HEK293T (cell line): ENCODE measurements at regions not wholly inside any gene's neighbourhood (a gene's known extent, or its start where the extent isn't known, plus 50 kb on each side); places are given as distances from the start of the nearest gene placed in this dataset.

ENCODE experiments used
- CTCF ChIA-PET: fragments of 350-600 bp; formaldehyde crosslinking; extraction: SDS; loops from one replicate; lab custom pipeline; 2021; ENCODE audit warnings: antibody characterized with exemption, inconsistent platforms; lab: Yijun Ruan, JAX
- POLR2A ChIA-PET: fragments of 350-600 bp; formaldehyde crosslinking; extraction: SDS; loops from one replicate; lab custom pipeline; 2020; ENCODE audit warnings: antibody characterized with exemption, inconsistent platforms; lab: Yijun Ruan, JAX
- DNase-seq: peaks from one replicate; pipeline ENCODE4 v3.0.0; 2012; ENCODE audit warnings: mixed read lengths; ENCODE audit errors: extremely low spot score
- ARNT ChIP-seq: fragments of 450-650 bp; IDR thresholded peaks from 2 replicates; pipeline ENCODE4 v1.6.1; 2017; ENCODE audit warnings: mild to moderate bottlenecking
- BHLHE40 ChIP-seq: fragments of 450-650 bp; IDR thresholded peaks from 2 replicates; pipeline ENCODE4 v1.6.1; 2016; ENCODE audit warnings: mild to moderate bottlenecking, moderate library complexity, borderline replicate concordance
- CTBP1 ChIP-seq: fragments of 450-650 bp; IDR thresholded peaks from 2 replicates; pipeline ENCODE4 v1.6.1; 2016; ENCODE audit warnings: borderline replicate concordance
- ELF4 ChIP-seq: fragments of 450-650 bp; IDR thresholded peaks from 2 replicates; pipeline ENCODE4 v1.6.1; 2017; ENCODE audit warnings: antibody characterized with exemption
- FOXA1 ChIP-seq: fragments of 450-650 bp; IDR thresholded peaks from 2 replicates; pipeline ENCODE4 v1.6.1; 2016; ENCODE audit warnings: mild to moderate bottlenecking
- FOXK2 ChIP-seq: fragments of 450-650 bp; IDR thresholded peaks from 2 replicates; pipeline ENCODE4 v1.6.1; 2016; ENCODE audit warnings: mild to moderate bottlenecking
- FOXM1 ChIP-seq: fragments of 450-650 bp; IDR thresholded peaks from 2 replicates; pipeline ENCODE4 v1.6.1; 2017; ENCODE audit warnings: mild to moderate bottlenecking, borderline replicate concordance
- HDGF ChIP-seq: fragments of 450-650 bp; IDR thresholded peaks from 2 replicates; pipeline ENCODE4 v1.6.1; 2017; ENCODE audit warnings: antibody characterized with exemption, borderline replicate concordance
- L3MBTL2 ChIP-seq: fragments of 450-650 bp; conservative IDR thresholded peaks from 2 replicates; pipeline ENCODE4 v1.6.1; 2016; ENCODE audit warnings: mild to moderate bottlenecking
- LEF1 ChIP-seq: fragments of 450-650 bp; IDR thresholded peaks from 2 replicates; pipeline ENCODE4 v1.6.1; 2017; ENCODE audit warnings: mild to moderate bottlenecking, borderline replicate concordance
- NFRKB ChIP-seq: fragments of 450-650 bp; IDR thresholded peaks from 2 replicates; pipeline ENCODE4 v1.6.1; 2016; ENCODE audit warnings: mild to moderate bottlenecking, moderate library complexity
- PKNOX1 ChIP-seq: fragments of 450-650 bp; IDR thresholded peaks from 2 replicates; pipeline ENCODE4 v1.6.1; 2016
- SP1 ChIP-seq: fragments of 450-650 bp; IDR thresholded peaks from 2 replicates; pipeline ENCODE4 v1.6.1; 2017
- SUZ12 ChIP-seq: fragments of 450-650 bp; IDR thresholded peaks from 2 replicates; pipeline ENCODE4 v1.6.1; 2016; ENCODE audit warnings: mild to moderate bottlenecking
- TARDBP ChIP-seq: fragments of 450-650 bp; IDR thresholded peaks from 2 replicates; pipeline ENCODE4 v1.6.1; 2016
- ZNF384 ChIP-seq: fragments of 450-650 bp; IDR thresholded peaks from 2 replicates; pipeline ENCODE4 v1.6.1; 2016

- no peak for DNase-seq
- CTCF ChIA-PET = no interaction called here
- TF ChIP-seq ELF4 = no peak
- TF ChIP-seq FOXK2 = no peak
- no peak for TF ChIP-seq TARDBP
- no peak for TF ChIP-seq ZNF384
- no peak for TF ChIP-seq SUZ12
- TF ChIP-seq FOXA1 = no peak
- no peak for TF ChIP-seq HDGF
- TF ChIP-seq L3MBTL2 = no peak
- no peak for TF ChIP-seq NFRKB
- POLR2A ChIA-PET = no interaction called here
Measured at GRCh38 chr16:59696495-59696894, 962.4 kb upstream of the GOT2 start.

- CTCF ChIA-PET = no interaction called here
- no peak for DNase-seq
- POLR2A ChIA-PET = no interaction called here
- no peak for TF ChIP-seq SUZ12
- TF ChIP-seq FOXK2 = no peak
- no peak for TF ChIP-seq LEF1
- TF ChIP-seq L3MBTL2 = no peak
- TF ChIP-seq SP1 = no peak
- TF ChIP-seq HDGF = no peak
- TF ChIP-seq FOXM1 = no peak
Measured at GRCh38 chr16:59690216-59690615, 956.1 kb upstream of the GOT2 start.

DNA sequence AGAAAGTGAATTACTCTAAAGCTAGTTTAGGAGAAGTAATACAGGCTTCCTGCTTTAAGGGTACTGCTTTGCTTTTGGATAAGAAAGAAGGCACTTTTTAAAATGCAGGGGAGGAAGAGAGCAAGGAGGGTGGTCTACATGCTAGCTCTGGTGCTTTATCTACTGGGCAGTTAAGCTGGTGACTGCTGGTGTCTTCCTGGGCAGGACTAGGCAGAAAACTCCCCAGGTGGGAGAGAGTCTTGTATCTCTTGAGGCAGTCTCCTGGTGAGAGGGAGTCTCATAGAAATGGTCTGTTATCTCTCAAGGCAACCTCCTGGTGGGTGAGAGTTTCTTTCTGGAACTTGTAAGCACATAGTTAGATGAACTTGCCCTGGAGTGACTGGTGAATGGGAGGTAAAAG lies 953.9 kb upstream of the GOT2 start:
- DNase-seq = no peak
- no peak for TF ChIP-seq HDGF
- TF ChIP-seq FOXK2 = no peak
- no peak for TF ChIP-seq ELF4
- no peak for TF ChIP-seq ZNF384
- TF ChIP-seq SP1 = no peak
- TF ChIP-seq PKNOX1 = no peak
- no peak for TF ChIP-seq NFRKB
- TF ChIP-seq ARNT = no peak
- no peak for TF ChIP-seq BHLHE40
- TF ChIP-seq TARDBP = no peak
- TF ChIP-seq FOXM1 = no peak
- no peak for TF ChIP-seq FOXA1
- CTCF ChIA-PET = no interaction called here
- POLR2A ChIA-PET = no interaction called here

DNA sequence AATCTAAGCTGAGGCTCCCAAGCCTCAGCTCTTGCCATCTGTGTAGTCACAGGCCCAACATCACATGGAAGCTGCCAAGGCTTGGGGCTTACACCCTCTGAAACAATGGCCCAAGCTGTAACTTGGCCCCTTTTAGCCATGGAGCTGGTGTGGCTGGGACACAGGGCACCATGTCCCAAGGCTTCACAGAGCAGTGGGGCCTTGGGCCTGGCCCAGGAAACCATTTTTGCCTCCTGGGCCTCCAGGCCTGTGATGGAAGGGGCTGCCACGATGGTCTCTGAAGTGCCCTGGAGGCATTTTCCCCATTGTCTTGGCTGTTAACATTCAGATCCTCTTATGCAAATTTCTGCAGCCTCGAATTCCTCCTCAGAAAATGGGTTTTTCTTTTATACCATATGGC lies 952.3 kb upstream of the GOT2 start:
- POLR2A ChIA-PET = no interaction called here
- TF ChIP-seq ARNT = no peak
- TF ChIP-seq FOXA1 = no peak
- no peak for TF ChIP-seq ZNF384
- TF ChIP-seq ELF4 = no peak
- no peak for TF ChIP-seq PKNOX1
- no peak for TF ChIP-seq CTBP1
- no peak for TF ChIP-seq SP1
- TF ChIP-seq TARDBP = no peak
- TF ChIP-seq LEF1 = no peak
- TF ChIP-seq FOXM1 = no peak
- TF ChIP-seq NFRKB = no peak
- no peak for TF ChIP-seq SUZ12
- no peak for TF ChIP-seq L3MBTL2
- TF ChIP-seq FOXK2 = no peak
- TF ChIP-seq HDGF = no peak
- DNase-seq = no peak
- CTCF ChIA-PET = no interaction called here

DNA sequence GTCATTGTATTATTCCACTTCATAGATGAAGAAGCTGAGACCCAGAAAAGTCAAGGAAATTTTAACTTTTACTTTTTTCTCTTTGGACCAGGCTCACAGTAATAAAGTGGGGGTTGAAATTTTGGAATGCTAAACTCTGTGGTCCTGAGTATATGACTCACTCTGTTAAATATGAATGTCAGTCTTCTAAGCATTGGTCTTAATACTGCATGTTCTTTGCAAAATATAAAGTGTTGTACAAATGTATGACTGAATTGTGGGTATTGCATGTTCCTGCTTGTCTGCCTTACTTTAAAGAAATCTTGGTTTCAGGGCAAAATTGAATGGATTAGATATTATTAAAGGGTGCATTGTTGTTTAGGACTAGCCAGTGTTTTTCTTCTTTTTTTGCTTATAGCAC lies 950.8 kb upstream of the GOT2 start:
- TF ChIP-seq HDGF = no peak
- TF ChIP-seq CTBP1 = no peak
- TF ChIP-seq SP1 = no peak
- TF ChIP-seq PKNOX1 = no peak
- no peak for TF ChIP-seq LEF1
- TF ChIP-seq FOXA1 = no peak
- TF ChIP-seq ZNF384 = no peak
- TF ChIP-seq FOXK2 = no peak
- no peak for TF ChIP-seq L3MBTL2
- no peak for TF ChIP-seq NFRKB
- no peak for TF ChIP-seq TARDBP
- TF ChIP-seq ARNT = no peak
- TF ChIP-seq BHLHE40 = no peak
- TF ChIP-seq SUZ12 = no peak
- no peak for DNase-seq
- CTCF ChIA-PET = no interaction called here
- POLR2A ChIA-PET = no interaction called here

DNA sequence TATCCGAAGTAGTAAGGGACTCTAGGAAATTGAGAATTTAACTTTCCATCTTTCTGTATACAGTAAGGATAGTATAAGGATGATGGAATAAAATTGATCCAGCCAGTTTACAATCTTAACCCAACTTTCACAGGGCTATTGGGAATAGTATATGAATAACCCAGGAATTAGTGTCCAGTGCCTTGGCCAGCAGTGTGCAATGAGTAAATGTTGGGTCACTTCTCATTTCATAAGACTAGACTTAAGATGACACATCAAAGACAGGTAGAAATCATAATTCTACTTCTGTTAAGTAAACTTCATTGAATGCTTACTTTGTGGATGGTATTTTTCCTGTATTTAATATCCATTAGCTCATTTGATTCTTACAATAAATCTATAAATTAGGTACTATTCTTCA lies 949.6 kb upstream of the GOT2 start:
- no peak for DNase-seq
- TF ChIP-seq FOXK2 = no peak
- TF ChIP-seq ZNF384 = no peak
- TF ChIP-seq FOXM1 = no peak
- TF ChIP-seq CTBP1 = no peak
- TF ChIP-seq FOXA1 = no peak
- no peak for TF ChIP-seq BHLHE40
- no peak for TF ChIP-seq LEF1
- TF ChIP-seq ARNT = no peak
- ChIA-PET CTCF (no interaction called here), POLR2A (no interaction called here)

DNA sequence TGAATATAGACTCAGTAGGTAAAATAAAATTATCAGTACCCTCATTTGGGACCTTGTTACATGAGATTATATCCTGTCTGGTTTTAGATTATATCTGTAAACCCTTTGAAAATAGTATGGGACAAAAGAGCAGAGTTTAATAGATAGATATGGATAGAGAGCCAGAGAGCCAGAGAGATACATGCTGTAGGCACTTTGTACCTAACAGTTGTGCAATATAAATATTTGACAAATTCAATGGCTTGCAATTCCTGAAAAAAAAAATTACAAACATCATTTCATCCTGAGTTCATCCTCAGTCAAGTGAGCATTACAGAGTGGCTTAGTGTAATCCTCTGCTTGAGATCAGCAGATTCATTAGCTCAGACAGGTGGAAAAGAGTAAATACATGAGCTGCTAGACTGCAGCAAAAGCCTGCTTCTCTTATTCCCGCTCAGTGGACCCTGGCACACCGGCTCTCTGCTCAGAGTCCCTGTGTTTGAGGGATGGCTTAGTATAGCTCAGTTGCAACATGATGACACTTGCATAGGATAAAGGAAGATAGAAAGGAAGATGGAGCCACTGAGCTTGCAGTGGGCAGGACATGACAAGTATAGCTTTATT lies 931.6 kb upstream of the GOT2 start:
- no peak for DNase-seq
- TF ChIP-seq FOXA1 = no peak
- no peak for TF ChIP-seq CTBP1
- no peak for TF ChIP-seq ELF4
- no peak for TF ChIP-seq L3MBTL2
- no peak for TF ChIP-seq BHLHE40
- no peak for TF ChIP-seq LEF1
- no peak for TF ChIP-seq ZNF384
- no peak for TF ChIP-seq TARDBP
- TF ChIP-seq SUZ12 = no peak
- no peak for TF ChIP-seq ARNT
- TF ChIP-seq FOXK2 = no peak
- TF ChIP-seq PKNOX1 = no peak
- no peak for TF ChIP-seq NFRKB
- no peak for TF ChIP-seq SP1
- TF ChIP-seq FOXM1 = no peak
- no peak for TF ChIP-seq HDGF
- ChIA-PET CTCF (no interaction called here), POLR2A (no interaction called here)
